ENCODE measurements at regions not wholly inside any gene's neighbourhood (a gene's known extent, or its start where the extent isn't known, plus 50 kb on each side); places are given as distances from the start of the nearest gene placed in this dataset.

- H3K36me3 ChIP-seq = no peaks in the 10 kb centered on the region
- H3K9me3 ChIP-seq = no peaks in the 10 kb centered on the region
- TF ChIP-seq EP300 (IDR thresholded peaks at IDR 0.05) (no peak), POLR2A (IDR thresholded peaks at IDR 0.05) (no peak), POLR2AphosphoS5 (IDR thresholded peaks at IDR 0.05) (no peak), CTCF (IDR thresholded peaks at IDR 0.05) (no peak)
- H3K4me3 ChIP-seq = no peak overlapping the region
- 81 to 89% methylated on average over 5 of the region's 5 CpGs for WGBS, 2 donors
- DNase-seq (no peak), ATAC-seq (ENCODE audit: low FRiP score in 2 of 2) (no peak)
- no peaks in the 10 kb centered on the region for H3K27me3 ChIP-seq
- no peaks in the 10 kb centered on the region for H3K4me1 ChIP-seq
- H3K27ac ChIP-seq = no peak overlapping the region
Measured at GRCh38 chr4:152039691-152040090, 278.9 kb upstream of the GATB start.

GRCh38 chr4:152039023-152039481, 278.2 kb upstream of the GATB start:
- no peak for TF ChIP-seq CTCF (IDR thresholded peaks at IDR 0.05)
- Histone ChIP-seq H3K27me3 (no peaks in the 10 kb centered on the region), H3K4me1 (no peaks in the 10 kb centered on the region), H3K9me3 (no peaks in the 10 kb centered on the region), H3K27ac (no peak overlapping the region), H3K36me3 (no peaks in the 10 kb centered on the region), H3K4me3 (no peak overlapping the region)
- no peak for ATAC-seq (ENCODE audit: low FRiP score in 2 of 2)
- WGBS, 2 donors = 72 to 79% methylated on average over 11 of the region's 11 CpGs
- DNase-seq = no peak

GRCh38 chr4:152038238-152038637, 277.4 kb upstream of the GATB start:
- H3K27ac ChIP-seq = no peak overlapping the region
- no peak overlapping the region for H3K4me3 ChIP-seq
- H3K4me1 ChIP-seq = no peaks in the 10 kb centered on the region
- TF ChIP-seq EP300 (IDR thresholded peaks at IDR 0.05) (no peak), POLR2A (IDR thresholded peaks at IDR 0.05) (no peak), CTCF (IDR thresholded peaks at IDR 0.05) (no peak), POLR2AphosphoS5 (IDR thresholded peaks at IDR 0.05) (no peak)
- 61 to 86% methylated on average over 3 of the region's 3 CpGs for WGBS, 2 donors
- H3K9me3 ChIP-seq = no peaks in the 10 kb centered on the region
- DNase-seq = no peak
- H3K36me3 ChIP-seq = no peaks in the 10 kb centered on the region
- ATAC-seq (ENCODE audit: low FRiP score in 2 of 2) = no peak
- no peaks in the 10 kb centered on the region for H3K27me3 ChIP-seq

GRCh38 chr4:152037435-152037834, 276.6 kb upstream of the GATB start:
- WGBS, 2 donors = 83 to 90% methylated on average over 1 of the region's 1 CpG
- no peak for TF ChIP-seq CTCF (IDR thresholded peaks at IDR 0.05)
- no peak for TF ChIP-seq EP300 (IDR thresholded peaks at IDR 0.05)
- no peak for TF ChIP-seq POLR2A (IDR thresholded peaks at IDR 0.05)
- no peak for TF ChIP-seq POLR2AphosphoS5 (IDR thresholded peaks at IDR 0.05)
- no peak for ATAC-seq (ENCODE audit: low FRiP score in 2 of 2)

GRCh38 chr4:152033621-152034020, 272.8 kb upstream of the GATB start:
- ATAC-seq (ENCODE audit: low FRiP score in 2 of 2) (no peak), DNase-seq (no peak)
- 88 to 89% methylated on average over 6 of the region's 6 CpGs for WGBS, 2 donors
- Histone ChIP-seq H3K9me3 (no peaks in the 10 kb centered on the region), H3K36me3 (no peaks in the 10 kb centered on the region), H3K27me3 (no peaks in the 10 kb centered on the region), H3K27ac (no peak overlapping the region), H3K4me3 (no peak overlapping the region), H3K4me1 (no peaks in the 10 kb centered on the region)
- TF ChIP-seq CTCF (IDR thresholded peaks at IDR 0.05) (no peak), POLR2AphosphoS5 (IDR thresholded peaks at IDR 0.05) (no peak), EP300 (IDR thresholded peaks at IDR 0.05) (no peak), POLR2A (IDR thresholded peaks at IDR 0.05) (no peak)

More at GRCh38 chr4:152037435-152037834, 276.6 kb upstream of the GATB start:
- Histone ChIP-seq H3K4me1 (no peaks in the 10 kb centered on the region), H3K4me3 (no peak overlapping the region), H3K9me3 (no peaks in the 10 kb centered on the region), H3K36me3 (no peaks in the 10 kb centered on the region), H3K27ac (no peak overlapping the region), H3K27me3 (no peaks in the 10 kb centered on the region)
- DNase-seq = no peak

All from upper lobe of left lung (tissue), 6 donors.